ENCODE measurements at regions not wholly inside any gene's neighbourhood (a gene's known extent, or its start where the extent isn't known, plus 50 kb on each side); places are given as distances from the start of the nearest gene placed in this dataset.
"Not testable (repeated sequence)": the region's sequence is repeated elsewhere in the genome, so short reads cannot be mapped to it uniquely, and the experiment has no call there.

- no peaks in the 10 kb centered on the region for H3K9me3 ChIP-seq (ENCODE audit: control insufficient read depth, insufficient read depth, low read length)
- no peak overlapping the region for H3K4me3 ChIP-seq (ENCODE audit: low read depth, low read length)
- DNase-seq (ENCODE audit: low read depth, low spot score), result no peak
- no peak for TF ChIP-seq CTCF (IDR thresholded peaks at IDR 0.05; ENCODE audit: low read depth, low read length)
- ChIA-PET CTCF (no interaction called here), POLR2A (no interaction called here)
- no peak overlapping the region for H3K27ac ChIP-seq (ENCODE audit: low read depth, low read length)
- H3K27me3 ChIP-seq (ENCODE audit: control insufficient read depth, insufficient read depth, low read length), result no peaks in the 10 kb centered on the region
Observed at GRCh38 chr2:122564843-122565242, 809.4 kb downstream of the TSN start.

- POLR2A ChIA-PET, result no interaction called here
Observed at GRCh38 chr2:122565364-122565763, 809.9 kb downstream of the TSN start.

GRCh38 chr2:122570641-122571040, 815.2 kb downstream of the TSN start:
- no peak for TF ChIP-seq CTCF (IDR thresholded peaks at IDR 0.05; ENCODE audit: low read depth, low read length)
- POLR2A ChIA-PET, result no interaction called here
- no peak for DNase-seq (ENCODE audit: low read depth, low spot score)
- no peak overlapping the region for H3K27ac ChIP-seq (ENCODE audit: low read depth, low read length)
- CTCF ChIA-PET, result no interaction called here
- H3K27me3 ChIP-seq (ENCODE audit: control insufficient read depth, insufficient read depth, low read length), result no peaks in the 10 kb centered on the region
- peaks cover 9% of the 10 kb centered on the region for H3K9me3 ChIP-seq (ENCODE audit: control insufficient read depth, insufficient read depth, low read length)
- no peak overlapping the region for H3K4me3 ChIP-seq (ENCODE audit: low read depth, low read length)

More at GRCh38 chr2:122565364-122565763, 809.9 kb downstream of the TSN start:
- no peak for DNase-seq (ENCODE audit: low read depth, low spot score)
- no peak for TF ChIP-seq CTCF (IDR thresholded peaks at IDR 0.05; ENCODE audit: low read depth, low read length)
- CTCF ChIA-PET, result no interaction called here
- H3K9me3 ChIP-seq (ENCODE audit: control insufficient read depth, insufficient read depth, low read length), result peaks cover 3% of the 10 kb centered on the region
- no peak overlapping the region for H3K4me3 ChIP-seq (ENCODE audit: low read depth, low read length)
- H3K27me3 ChIP-seq (ENCODE audit: control insufficient read depth, insufficient read depth, low read length), result no peaks in the 10 kb centered on the region
- H3K27ac ChIP-seq (ENCODE audit: low read depth, low read length), result no peak overlapping the region

GRCh38 chr2:122571471-122571870, 816.0 kb downstream of the TSN start:
- POLR2A ChIA-PET; H3K27me3 ChIP-seq (ENCODE audit: control insufficient read depth, insufficient read depth, low read length); H3K4me3 ChIP-seq (ENCODE audit: low read depth, low read length); DNase-seq (ENCODE audit: low read depth, low spot score); H3K27ac ChIP-seq (ENCODE audit: low read depth, low read length); CTCF ChIA-PET: not testable (repeated sequence)
- H3K9me3 ChIP-seq (ENCODE audit: control insufficient read depth, insufficient read depth, low read length), result peaks cover 11% of the 10 kb centered on the region

- Histone ChIP-seq H3K4me3 (ENCODE audit: low read depth, low read length) (no peak overlapping the region), H3K9me3 (ENCODE audit: control insufficient read depth, insufficient read depth, low read length) (peaks cover 11% of the 10 kb centered on the region), H3K27me3 (ENCODE audit: control insufficient read depth, insufficient read depth, low read length) (no peaks in the 10 kb centered on the region), H3K27ac (ENCODE audit: low read depth, low read length) (no peak overlapping the region)
- TF ChIP-seq CTCF (IDR thresholded peaks at IDR 0.05; ENCODE audit: low read depth, low read length), result no peak
- ChIA-PET CTCF (no interaction called here), POLR2A (no interaction called here)
- DNase-seq (ENCODE audit: low read depth, low spot score), result no peak
Observed at GRCh38 chr2:122575076-122575475, 819.6 kb downstream of the TSN start.
